Urinary bladder (tissue), 3 donors: ENCODE measurements at regions not wholly inside any gene's neighbourhood (a gene's known extent, or its start where the extent isn't known, plus 50 kb on each side); places are given as distances from the start of the nearest gene placed in this dataset.

Experiments
- DNase-seq: peaks from one replicate; pipeline ENCODE4 v3.0.0-alpha.2; 2015; ENCODE audit errors: extremely low spot score
- H3K27ac ChIP-seq: one replicate; pipeline ENCODE4 v1.5.1; 2013; ENCODE audit warnings: low read depth, mild to moderate bottlenecking, moderate library complexity
- H3K36me3 ChIP-seq: one replicate; pipeline ENCODE4 v1.6.1; 2013; ENCODE audit warnings: mild to moderate bottlenecking, moderate library complexity; ENCODE audit not compliant: insufficient read depth
- H3K4me1 ChIP-seq: one replicate; pipeline ENCODE4 v1.6.1; 2013; ENCODE audit warnings: mild to moderate bottlenecking, moderate library complexity; ENCODE audit not compliant: insufficient read depth
- H3K4me3 ChIP-seq: one replicate; pipeline ENCODE4 v1.5.1; 2013; ENCODE audit warnings: low read depth, low read length
- WGBS: extraction: QIAGEN DNeasy Blood & Tissue Kit; methylation state at CpG from one replicate; pipeline ENCODE4 v1.1.7; 2013; 5-methylcytosine and 5-hydroxymethylcytosine counted together
- donor health status: healthy with polysubstance abuse.
- donor health status: healthy.

GRCh38 chr10:3723766-3724165, 61.2 kb downstream of the KLF6 start:
- no peak overlapping the region for H3K4me3 ChIP-seq
- no peak for DNase-seq
- WGBS = 70% methylated on average over 5 of the region's 5 CpGs
- H3K4me1 ChIP-seq = no peaks in the 10 kb centered on the region
- no peak overlapping the region for H3K27ac ChIP-seq
- H3K36me3 ChIP-seq = no peaks in the 10 kb centered on the region

GRCh38 chr10:3720228-3721019, 64.6 kb downstream of the KLF6 start:
- no peak overlapping the region for H3K4me3 ChIP-seq
- H3K4me1 ChIP-seq = no peaks in the 10 kb centered on the region
- no peak overlapping the region for H3K27ac ChIP-seq
- H3K36me3 ChIP-seq = no peaks in the 10 kb centered on the region
- WGBS = 82% methylated on average over 8 of the region's 8 CpGs
- DNase-seq = no peak

- no peak overlapping the region for H3K4me3 ChIP-seq
- no peak for DNase-seq
- no peaks in the 10 kb centered on the region for H3K4me1 ChIP-seq
- no peaks in the 10 kb centered on the region for H3K36me3 ChIP-seq
- 91% methylated on average over 17 of the region's 17 CpGs for WGBS
- H3K27ac ChIP-seq = no peak overlapping the region
These were observed 65.8 kb downstream of the KLF6 start for GRCh38 chr10:3719024-3719843.

GRCh38 chr10:3716093-3716492, 68.9 kb downstream of the KLF6 start:
- DNase-seq = no peak
- Histone ChIP-seq H3K4me1 (no peaks in the 10 kb centered on the region), H3K4me3 (no peak overlapping the region), H3K36me3 (no peaks in the 10 kb centered on the region), H3K27ac (no peak overlapping the region)
- 73% methylated on average over 9 of the region's 9 CpGs for WGBS

- no peak for DNase-seq
- 92% methylated on average over 2 of the region's 2 CpGs for WGBS
- Histone ChIP-seq H3K27ac (no peak overlapping the region), H3K36me3 (no peaks in the 10 kb centered on the region), H3K4me1 (no peaks in the 10 kb centered on the region), H3K4me3 (no peak overlapping the region)
These were observed 70.0 kb downstream of the KLF6 start for GRCh38 chr10:3714967-3715366.

- no peaks in the 10 kb centered on the region for H3K4me1 ChIP-seq
- H3K4me3 ChIP-seq = no peak overlapping the region
- H3K27ac ChIP-seq = no peak overlapping the region
- 58% methylated on average over 6 of the region's 6 CpGs for WGBS
- no peak for DNase-seq
- no peaks in the 10 kb centered on the region for H3K36me3 ChIP-seq
These were observed 70.5 kb downstream of the KLF6 start for GRCh38 chr10:3714531-3714930.

GRCh38 chr10:3712707-3713106, 72.3 kb downstream of the KLF6 start:
- no peaks in the 10 kb centered on the region for H3K4me1 ChIP-seq
- WGBS = 95% methylated on average over 1 of the region's 1 CpG
- DNase-seq = no peak
- no peaks in the 10 kb centered on the region for H3K36me3 ChIP-seq
- H3K27ac ChIP-seq = no peak overlapping the region
- H3K4me3 ChIP-seq = no peak overlapping the region

GRCh38 chr10:3711918-3712317, 73.1 kb downstream of the KLF6 start:
- H3K4me3 ChIP-seq = no peak overlapping the region
- no peak for DNase-seq
- no peaks in the 10 kb centered on the region for H3K4me1 ChIP-seq
- no peak overlapping the region for H3K27ac ChIP-seq
- no peaks in the 10 kb centered on the region for H3K36me3 ChIP-seq

- no peaks in the 10 kb centered on the region for H3K4me1 ChIP-seq
- DNase-seq = no peak
- H3K4me3 ChIP-seq = no peak overlapping the region
- WGBS = 97% methylated on average over 3 of the region's 3 CpGs
- H3K27ac ChIP-seq = no peak overlapping the region
- no peaks in the 10 kb centered on the region for H3K36me3 ChIP-seq
These were observed 74.2 kb downstream of the KLF6 start for GRCh38 chr10:3710764-3711163.

GRCh38 chr10:3709456-3710060, 75.5 kb downstream of the KLF6 start:
- Histone ChIP-seq H3K27ac (no peak overlapping the region), H3K36me3 (no peaks in the 10 kb centered on the region), H3K4me3 (no peak overlapping the region), H3K4me1 (no peaks in the 10 kb centered on the region)
- WGBS = 82% methylated on average over 4 of the region's 4 CpGs
- DNase-seq = no peak

- WGBS = 69% methylated on average over 6 of the region's 6 CpGs
- no peak overlapping the region for H3K4me3 ChIP-seq
- no peak overlapping the region for H3K27ac ChIP-seq
- no peaks in the 10 kb centered on the region for H3K36me3 ChIP-seq
- H3K4me1 ChIP-seq = no peaks in the 10 kb centered on the region
- no peak for DNase-seq
These were observed 76.2 kb downstream of the KLF6 start for GRCh38 chr10:3708852-3709251.

GRCh38 chr10:3704565-3705325, 80.3 kb downstream of the KLF6 start:
- Histone ChIP-seq H3K4me3 (no peak overlapping the region), H3K4me1 (no peaks in the 10 kb centered on the region), H3K36me3 (no peaks in the 10 kb centered on the region), H3K27ac (no peak overlapping the region)
- DNase-seq = no peak
- WGBS = 86% methylated on average over 10 of the region's 10 CpGs

- Histone ChIP-seq H3K36me3 (no peaks in the 10 kb centered on the region), H3K4me3 (no peak overlapping the region), H3K27ac (no peak overlapping the region), H3K4me1 (no peaks in the 10 kb centered on the region)
- 89% methylated on average over 1 of the region's 1 CpG for WGBS
- no peak for DNase-seq
These were observed 82.4 kb downstream of the KLF6 start for GRCh38 chr10:3702569-3702968.
